Fibroblast of villous mesenchyme (primary cell): ENCODE measurements at regions not wholly inside any gene's neighbourhood (a gene's known extent, or its start where the extent isn't known, plus 50 kb on each side); places are given as distances from the start of the nearest gene placed in this dataset.

ENCODE experiments used
- DNase-seq: peaks from one replicate; pipeline ENCODE4 v3.0.0-alpha.2; 2010; ENCODE audit warnings: low read depth
- H3K4me3 ChIP-seq: 2 replicates; pipeline ENCODE4 v1.5.1; 2011; ENCODE audit warnings: low read depth, mild to moderate bottlenecking, low read length
- TF ChIP-seq, protein P1 (sequence below): IDR thresholded peaks from 2 replicates; pipeline ENCODE4 v1.5.1; 2012; ENCODE audit warnings: low read depth, mild to moderate bottlenecking, low read length; ENCODE audit not compliant: insufficient read depth

DNA sequence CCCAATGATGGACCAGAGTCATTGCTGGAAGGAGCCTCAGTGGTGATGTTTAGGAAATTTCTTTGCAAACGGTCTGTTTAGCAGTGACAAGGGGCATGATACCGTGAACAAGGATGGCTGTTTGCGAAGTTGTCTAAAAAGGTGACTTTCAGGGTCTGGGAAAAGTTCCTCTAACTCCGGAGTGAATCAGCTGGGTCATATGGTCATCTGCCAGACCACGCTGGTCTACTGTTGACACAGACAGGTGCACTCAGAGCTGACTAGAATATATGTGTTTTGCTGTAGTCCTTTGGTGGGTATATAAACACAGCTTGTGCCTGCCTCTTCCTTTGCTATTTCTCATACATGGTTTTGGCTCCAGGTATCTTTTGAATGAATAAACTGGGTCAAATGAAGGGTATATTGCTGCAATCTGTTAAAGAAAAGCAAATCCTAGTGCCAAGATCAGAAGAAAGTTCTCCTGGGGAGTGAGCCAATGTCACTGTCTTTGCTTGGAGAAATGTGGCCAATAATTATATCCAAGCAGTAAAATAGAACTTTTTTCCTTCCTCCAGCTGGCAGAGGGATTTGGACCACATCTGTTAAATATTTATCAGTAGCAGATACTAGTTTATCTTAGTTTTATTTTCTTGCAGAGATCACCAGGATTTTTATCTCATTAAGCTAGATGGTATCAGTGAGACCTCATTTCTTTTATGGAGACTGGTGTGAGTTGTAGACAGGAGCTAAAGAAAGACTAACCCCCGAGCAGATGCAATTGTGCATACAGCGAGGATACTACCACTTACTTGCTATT is 286.0 kb downstream of the TRIB2 start:
- DNase-seq = peak; percentile 24
- TF ChIP-seq, protein P1, sequence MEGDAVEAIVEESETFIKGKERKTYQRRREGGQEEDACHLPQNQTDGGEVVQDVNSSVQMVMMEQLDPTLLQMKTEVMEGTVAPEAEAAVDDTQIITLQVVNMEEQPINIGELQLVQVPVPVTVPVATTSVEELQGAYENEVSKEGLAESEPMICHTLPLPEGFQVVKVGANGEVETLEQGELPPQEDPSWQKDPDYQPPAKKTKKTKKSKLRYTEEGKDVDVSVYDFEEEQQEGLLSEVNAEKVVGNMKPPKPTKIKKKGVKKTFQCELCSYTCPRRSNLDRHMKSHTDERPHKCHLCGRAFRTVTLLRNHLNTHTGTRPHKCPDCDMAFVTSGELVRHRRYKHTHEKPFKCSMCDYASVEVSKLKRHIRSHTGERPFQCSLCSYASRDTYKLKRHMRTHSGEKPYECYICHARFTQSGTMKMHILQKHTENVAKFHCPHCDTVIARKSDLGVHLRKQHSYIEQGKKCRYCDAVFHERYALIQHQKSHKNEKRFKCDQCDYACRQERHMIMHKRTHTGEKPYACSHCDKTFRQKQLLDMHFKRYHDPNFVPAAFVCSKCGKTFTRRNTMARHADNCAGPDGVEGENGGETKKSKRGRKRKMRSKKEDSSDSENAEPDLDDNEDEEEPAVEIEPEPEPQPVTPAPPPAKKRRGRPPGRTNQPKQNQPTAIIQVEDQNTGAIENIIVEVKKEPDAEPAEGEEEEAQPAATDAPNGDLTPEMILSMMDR = no peak
- H3K4me3 ChIP-seq = no peak overlapping the region

DNA sequence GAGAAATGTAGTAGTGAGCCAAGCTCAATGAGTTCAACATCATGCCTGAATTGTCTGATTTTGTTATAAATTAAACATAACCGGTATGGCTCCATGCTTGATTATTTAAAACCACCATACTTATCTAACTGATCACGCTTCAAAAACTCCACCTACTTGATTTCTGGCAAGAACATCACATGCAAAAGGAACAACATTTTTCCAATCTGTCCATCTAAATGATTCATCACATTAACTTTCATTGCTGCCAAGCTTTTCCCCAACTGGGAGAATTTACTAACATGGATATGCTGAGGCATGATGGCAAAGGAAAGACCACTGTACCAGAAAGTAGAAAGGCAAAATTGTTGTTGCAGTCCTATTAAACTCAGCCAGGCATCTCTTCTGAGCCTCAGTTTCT is 286.8 kb downstream of the TRIB2 start:
- H3K4me3 ChIP-seq = no peak overlapping the region
- no peak for DNase-seq
- TF ChIP-seq, protein P1 = no peak

DNA sequence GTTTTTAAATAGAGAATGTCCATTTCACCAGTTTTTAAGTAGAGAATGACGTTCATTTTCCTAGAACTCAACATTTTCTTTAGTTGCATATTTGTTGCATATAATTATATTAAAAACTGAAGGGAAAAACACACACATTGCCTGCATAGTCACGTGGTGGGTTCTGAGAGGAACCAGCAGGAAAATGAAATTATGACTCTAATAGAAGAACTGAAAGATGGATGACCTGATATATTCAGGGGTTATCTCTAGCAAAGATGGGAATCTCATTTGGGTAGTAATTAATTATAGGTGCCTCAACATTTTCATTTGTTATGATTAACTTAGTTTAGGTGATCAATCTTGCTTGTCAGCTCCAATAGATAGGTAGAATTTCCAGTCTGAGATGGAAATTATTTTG is 288.3 kb downstream of the TRIB2 start:
- TF ChIP-seq, protein P1 = no peak
- no peak overlapping the region for H3K4me3 ChIP-seq
- DNase-seq = no peak

DNA sequence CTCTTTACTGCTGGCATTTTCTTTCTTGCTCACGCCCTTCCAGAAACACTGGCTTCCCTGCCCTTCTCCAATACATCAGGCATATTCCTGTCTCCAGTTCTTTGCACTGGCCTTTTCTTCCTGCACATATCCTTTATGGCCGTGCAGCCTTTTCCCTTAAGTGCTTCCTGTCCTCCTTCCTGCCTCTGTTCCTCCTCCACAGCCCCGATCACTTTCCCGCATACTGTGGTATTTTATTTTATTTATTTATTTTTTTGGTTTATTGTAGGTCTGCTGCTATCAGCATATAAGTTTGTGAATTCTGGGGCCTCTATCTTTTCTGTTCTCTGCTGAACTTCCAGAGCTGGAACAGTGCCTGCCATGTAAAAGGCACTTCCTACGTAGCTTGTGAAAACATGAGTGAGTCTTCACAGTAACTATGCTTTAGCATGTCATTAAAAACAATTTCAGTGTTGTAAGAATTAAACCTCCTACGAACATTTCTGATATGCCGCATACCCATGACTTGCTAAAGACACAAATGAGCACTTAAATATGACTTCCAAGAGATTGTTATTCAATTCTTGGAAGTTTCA is 289.1 kb downstream of the TRIB2 start:
- peak; percentile 58 for DNase-seq
- H3K4me3 ChIP-seq = no peak overlapping the region
- TF ChIP-seq, protein P1 = no peak

DNA sequence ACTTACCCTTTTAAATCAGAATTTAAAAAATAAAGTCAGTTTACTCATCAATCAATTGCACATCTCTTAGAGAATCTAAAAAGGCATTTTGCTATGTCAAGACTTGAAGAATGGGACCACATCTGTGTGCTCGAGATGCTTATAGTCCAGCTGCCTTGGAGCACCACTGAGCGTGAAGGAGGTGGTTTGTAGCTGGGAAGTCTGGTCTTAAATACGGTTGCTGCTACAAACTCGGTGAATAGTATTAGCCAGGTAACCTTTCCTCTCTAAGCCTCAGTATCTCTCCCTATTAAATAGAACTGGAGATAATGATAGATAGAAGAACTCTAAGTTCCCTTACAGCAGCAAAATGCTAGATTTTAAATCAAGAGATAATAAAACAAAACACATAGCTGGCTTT is 289.7 kb downstream of the TRIB2 start:
- H3K4me3 ChIP-seq = no peak overlapping the region
- no peak for DNase-seq
- TF ChIP-seq, protein P1 = no peak

DNA sequence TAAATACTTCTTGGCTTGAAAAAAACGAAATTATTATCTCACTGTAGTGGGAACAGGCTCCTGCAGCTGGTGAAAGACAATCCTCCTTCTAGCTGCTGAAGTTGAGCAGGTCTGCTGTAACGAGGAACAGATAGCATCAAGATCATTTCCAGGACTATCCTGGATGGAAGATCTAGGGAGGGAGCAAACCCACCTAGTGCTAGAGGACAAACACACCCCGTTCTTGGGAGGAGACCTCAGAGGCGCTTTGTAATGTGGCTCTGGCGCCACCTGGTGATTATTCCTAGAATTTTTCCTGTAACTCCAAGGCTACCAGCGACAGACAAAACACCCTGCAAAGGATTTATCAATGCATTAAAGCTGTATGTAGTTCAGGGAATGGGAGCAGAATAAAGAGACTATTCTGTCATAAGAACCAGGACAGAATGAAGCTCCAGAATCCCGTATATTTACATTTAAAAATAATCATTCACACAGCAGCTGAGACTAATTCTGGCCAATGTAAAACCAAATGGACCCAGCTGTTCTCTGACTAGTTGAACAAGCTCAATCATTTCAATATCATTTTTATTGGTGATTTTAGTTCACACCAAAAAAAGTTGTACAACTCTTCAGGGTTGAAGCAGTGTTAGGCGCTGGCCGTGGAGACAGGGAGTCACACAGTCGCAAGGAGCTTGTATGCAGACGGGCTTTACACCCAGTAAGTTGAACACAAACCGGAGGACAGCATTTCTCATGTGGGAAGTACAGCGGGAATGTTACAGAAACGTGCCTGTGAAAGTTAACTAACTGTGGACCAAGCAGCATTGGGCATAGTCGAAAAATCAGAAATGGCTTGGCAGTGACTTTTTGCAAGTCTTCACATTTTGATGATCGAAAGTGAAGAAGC is 290.3 kb downstream of the TRIB2 start:
- DNase-seq = peak; percentile 79
- no peak overlapping the region for H3K4me3 ChIP-seq
- TF ChIP-seq, protein P1 = peak; percentile 83
